Osteoblast (primary cell): ENCODE measurements at regions not wholly inside any gene's neighbourhood (a gene's known extent, or its start where the extent isn't known, plus 50 kb on each side); places are given as distances from the start of the nearest gene placed in this dataset.

Experiments
- DNase-seq: peaks from one replicate; pipeline ENCODE4 v3.0.0; 2011; ENCODE audit warnings: low spot score, mixed read lengths; ENCODE audit not compliant: insufficient read length; ENCODE audit errors: missing footprints
- H2AFZ ChIP-seq: 2 replicates; pipeline ENCODE4 v1.6.0; 2011; ENCODE audit warnings: mild to moderate bottlenecking, low read length
- H3K27ac ChIP-seq: 2 replicates; pipeline ENCODE4 v1.5.1; 2011; ENCODE audit warnings: mild to moderate bottlenecking, low read depth, low read length, moderate library complexity
- H3K27me3 ChIP-seq: 2 replicates; pipeline ENCODE4 v1.6.0; 2012; ENCODE audit warnings: mild to moderate bottlenecking, control low read depth, inconsistent platforms, low read length, moderate library complexity; ENCODE audit not compliant: insufficient read depth
- H3K36me3 ChIP-seq: 2 replicates; pipeline ENCODE4 v1.5.1; 2011; ENCODE audit warnings: mild to moderate bottlenecking, low read length, control low read depth, moderate library complexity; ENCODE audit not compliant: insufficient read depth
- H3K4me1 ChIP-seq: 2 replicates; pipeline ENCODE4 v1.5.1; 2011; ENCODE audit warnings: mild to moderate bottlenecking, low read length, control low read depth, moderate library complexity; ENCODE audit not compliant: insufficient read depth
- H3K4me2 ChIP-seq: 2 replicates; pipeline ENCODE4 v1.6.0; 2011; ENCODE audit warnings: mild to moderate bottlenecking, low read length; ENCODE audit not compliant: insufficient read depth
- H3K4me3 ChIP-seq: fragments of 200-600 bp; sonication (generic); 3 replicates; pipeline ENCODE4 v1.5.1; 2012; ENCODE audit warnings: mild to moderate bottlenecking, low read length, inconsistent platforms; ENCODE audit not compliant: insufficient read depth
- H3K79me2 ChIP-seq: 2 replicates; pipeline ENCODE4 v1.6.0; 2012; ENCODE audit warnings: mild to moderate bottlenecking, low read length, control low read depth, inconsistent platforms; ENCODE audit not compliant: insufficient read depth
- H3K9me3 ChIP-seq: 2 replicates; pipeline ENCODE4 v1.5.1; 2011; ENCODE audit warnings: low read depth, low read length, control low read depth
- H4K20me1 ChIP-seq: 2 replicates; pipeline ENCODE4 v1.6.0; 2012; ENCODE audit warnings: mild to moderate bottlenecking, low read length, control low read depth; ENCODE audit not compliant: insufficient read depth
- CTCF ChIP-seq: IDR thresholded peaks from 2 replicates; pipeline ENCODE4 v1.5.1; 2011; ENCODE audit warnings: mild to moderate bottlenecking, low read depth, low read length, moderate library complexity; ENCODE audit errors: extremely low read depth

GRCh38 chr11:15662285-15662684 lies 547.6 kb downstream of the INSC start:
- Histone ChIP-seq H3K9me3 (no peaks in the 10 kb centered on the region), H2AFZ (no peak overlapping the region), H3K4me2 (no peak overlapping the region), H3K79me2 (no peaks in the 10 kb centered on the region), H3K4me1 (peaks cover 6% of the 10 kb centered on the region), H3K36me3 (no peaks in the 10 kb centered on the region), H3K27ac (no peak overlapping the region), H3K27me3 (peaks cover 10% of the 10 kb centered on the region), H3K4me3 (no peak overlapping the region), H4K20me1 (no peaks in the 10 kb centered on the region)
- no peak for TF ChIP-seq CTCF
- DNase-seq: no peak

GRCh38 chr11:15663777-15664218 lies 549.1 kb downstream of the INSC start:
- no peak for TF ChIP-seq CTCF
- H3K36me3 ChIP-seq: no peaks in the 10 kb centered on the region
- no peak overlapping the region for H2AFZ ChIP-seq
- no peaks in the 10 kb centered on the region for H3K79me2 ChIP-seq
- no peak for DNase-seq
- no peaks in the 10 kb centered on the region for H4K20me1 ChIP-seq
- peaks cover 10% of the 10 kb centered on the region for H3K27me3 ChIP-seq
- no peak overlapping the region for H3K27ac ChIP-seq
- no peaks in the 10 kb centered on the region for H3K9me3 ChIP-seq
- no peak overlapping the region for H3K4me2 ChIP-seq
- no peak overlapping the region for H3K4me3 ChIP-seq
- peaks cover 6% of the 10 kb centered on the region for H3K4me1 ChIP-seq

GRCh38 chr11:15665368-15665871 lies 550.7 kb downstream of the INSC start:
- H3K36me3 ChIP-seq: no peaks in the 10 kb centered on the region
- no peak for DNase-seq
- TF ChIP-seq CTCF: no peak
- no peak overlapping the region for H3K4me3 ChIP-seq
- H3K27me3 ChIP-seq: peaks cover 8% of the 10 kb centered on the region
- H3K27ac ChIP-seq: no peak overlapping the region
- no peaks in the 10 kb centered on the region for H3K79me2 ChIP-seq
- H4K20me1 ChIP-seq: no peaks in the 10 kb centered on the region
- H3K4me2 ChIP-seq: no peak overlapping the region
- no peak overlapping the region for H2AFZ ChIP-seq
- no peaks in the 10 kb centered on the region for H3K9me3 ChIP-seq
- peaks cover 6% of the 10 kb centered on the region for H3K4me1 ChIP-seq

- H3K79me2 ChIP-seq: no peaks in the 10 kb centered on the region
- H3K4me1 ChIP-seq: peaks cover 6% of the 10 kb centered on the region
- DNase-seq: no peak
- no peak overlapping the region for H3K4me2 ChIP-seq
- no peak overlapping the region for H3K27ac ChIP-seq
- no peaks in the 10 kb centered on the region for H3K36me3 ChIP-seq
- TF ChIP-seq CTCF: no peak
- no peaks in the 10 kb centered on the region for H4K20me1 ChIP-seq
- no peaks in the 10 kb centered on the region for H3K9me3 ChIP-seq
- no peak overlapping the region for H3K4me3 ChIP-seq
- no peak overlapping the region for H2AFZ ChIP-seq
- H3K27me3 ChIP-seq: peaks cover 8% of the 10 kb centered on the region
These were observed 552.5 kb downstream of the INSC start for GRCh38 chr11:15667127-15667725.
